ENCODE measurements at regions not wholly inside any gene's neighbourhood (a gene's known extent, or its start where the extent isn't known, plus 50 kb on each side); places are given as distances from the start of the nearest gene placed in this dataset.

- no peak for TF ChIP-seq EGR1 (IDR thresholded peaks at IDR 0.05; ENCODE audit: low read depth in 2 of 2)
- no peak for TF ChIP-seq CTCF (IDR thresholded peaks at IDR 0.05; ENCODE audit: low read depth, low read length, missing input control)
These were observed 50.5 kb upstream of the CSPG4 start for GRCh38 chr15:75763137-75763611.
